Activated naive CD4-positive, alpha-beta T cell treated with anti-CD3 and anti-CD28 coated beads for 36 hours (primary cell): ENCODE measurements at regions not wholly inside any gene's neighbourhood (a gene's known extent, or its start where the extent isn't known, plus 50 kb on each side); places are given as distances from the start of the nearest gene placed in this dataset.
"Not testable (repeated sequence)": the region's sequence is repeated elsewhere in the genome, so short reads cannot be mapped to it uniquely, and the experiment has no call there.

ENCODE experiments used
- CTCF ChIA-PET: fragments of 350-600 bp; sonication (Branson Sonifier 250); formaldehyde crosslinking; loops from one replicate; lab custom pipeline; 2021; ENCODE audit warnings: antibody characterized with exemption; lab: Charles Lee
- DNase-seq: peaks from one replicate; pipeline ENCODE4 v3.0.0-alpha.2; 2020
- H3K27ac Mint-ChIP-seq: one replicate; pipeline ENCODE4 v1.8.0; 2021; ENCODE audit warnings: mild to moderate bottlenecking, mixed read lengths
- H3K27me3 Mint-ChIP-seq: one replicate; pipeline ENCODE4 v1.8.0; 2021; ENCODE audit warnings: low read depth, mixed read lengths
- H3K36me3 Mint-ChIP-seq: one replicate; pipeline ENCODE4 v1.8.0; 2021; ENCODE audit warnings: low read depth, mixed read lengths
- H3K4me1 Mint-ChIP-seq: one replicate; pipeline ENCODE4 v1.8.0; 2021; ENCODE audit warnings: low read depth, mixed read lengths
- H3K4me3 Mint-ChIP-seq: one replicate; pipeline ENCODE4 v1.8.0; 2021; ENCODE audit warnings: mild to moderate bottlenecking, moderate library complexity, mixed read lengths
- H3K9me3 Mint-ChIP-seq: one replicate; pipeline ENCODE4 v1.8.0; 2021; ENCODE audit warnings: mixed read lengths
- intact Hi-C: fragments of 100-400 bp; cut with micrococcal nuclease; formaldehyde crosslinking; loops from one replicate; pipeline ENCODE4 v1.15.1; 2023

DNA sequence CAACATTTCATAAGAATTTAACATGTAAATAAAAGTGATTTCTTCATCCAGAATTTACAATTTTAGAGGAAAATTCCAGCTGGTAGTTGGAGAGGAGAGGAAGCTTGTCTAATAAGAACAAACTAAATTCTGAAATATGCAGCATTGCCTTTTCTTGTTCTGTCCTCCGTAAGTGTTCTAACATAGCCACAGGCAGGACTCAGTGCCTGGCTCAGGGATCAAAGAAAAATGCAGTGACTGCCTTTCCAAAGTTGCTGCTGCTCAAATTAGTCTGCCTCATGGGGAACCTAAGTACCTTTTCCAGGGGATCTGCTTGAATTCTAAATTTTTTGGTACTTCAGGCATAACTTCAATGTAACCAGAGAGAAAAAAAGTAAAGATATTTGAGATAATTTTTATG is 713.0 kb upstream of the CADM2 start:
- H3K27me3 Mint-ChIP-seq: no peaks in the 10 kb centered on the region
- intact Hi-C loops: no loop called here
- CTCF ChIA-PET: interaction anchor here (0.6 kb wide), 1 partner anchor 361 kb away, joined by 3 read pairs; no protein-coding TSS in a partner anchor
- no peak for DNase-seq
- H3K4me1 Mint-ChIP-seq: no peaks in the 10 kb centered on the region
- H3K9me3 Mint-ChIP-seq: peaks cover 19% of the 10 kb centered on the region
- H3K27ac Mint-ChIP-seq: no peak overlapping the region
- H3K36me3 Mint-ChIP-seq: no peaks in the 10 kb centered on the region
- H3K4me3 Mint-ChIP-seq: no peak overlapping the region

DNA sequence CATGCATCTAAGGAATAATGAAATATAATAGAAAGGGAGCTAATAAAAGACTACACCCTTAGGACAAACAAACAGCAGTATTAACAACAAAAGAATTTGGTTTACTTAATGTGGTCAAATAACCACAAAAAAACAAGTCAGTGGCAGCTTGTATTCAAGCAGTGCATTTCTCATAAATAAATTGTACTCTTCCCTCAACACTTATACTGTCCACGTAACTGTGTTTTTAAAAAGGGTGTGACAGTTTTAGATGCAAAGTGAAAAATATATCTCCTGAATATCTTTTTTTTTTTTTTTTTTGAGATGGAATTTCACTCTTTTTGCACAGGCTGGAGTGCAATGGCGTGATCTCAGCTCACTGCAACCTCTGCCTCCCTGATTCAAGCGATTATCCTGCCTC is 698.2 kb upstream of the CADM2 start:
- Mint-ChIP-seq H3K36me3 (no peaks in the 10 kb centered on the region), H3K4me3 (no peak overlapping the region), H3K27ac (no peak overlapping the region), H3K27me3 (no peaks in the 10 kb centered on the region), H3K4me1 (no peaks in the 10 kb centered on the region), H3K9me3 (peaks cover 11% of the 10 kb centered on the region)
- CTCF ChIA-PET: no interaction called here
- DNase-seq: no peak
- intact Hi-C loops: no loop called here

DNA sequence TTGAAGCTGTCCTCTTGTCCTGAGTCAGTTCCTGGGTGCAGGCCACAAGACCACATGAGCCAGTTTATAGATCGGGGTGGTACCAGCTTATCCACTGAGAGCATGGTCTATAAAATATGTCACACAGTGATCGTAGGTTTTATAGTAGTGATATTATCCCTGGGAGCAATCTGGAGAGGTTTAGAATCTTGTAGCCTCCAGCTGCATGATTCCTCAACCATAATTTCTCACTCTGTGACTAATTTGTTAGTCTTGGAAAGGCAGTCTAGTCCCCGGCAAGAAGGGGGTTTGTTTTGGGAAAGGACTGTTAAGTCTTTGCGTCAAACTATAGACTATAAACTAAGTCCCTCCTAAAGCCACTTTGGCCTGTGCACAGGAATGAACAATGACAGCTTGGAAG is 693.0 kb upstream of the CADM2 start:
- DNase-seq: no peak
- CTCF ChIA-PET: no interaction called here
- no peaks in the 10 kb centered on the region for H3K27me3 Mint-ChIP-seq
- H3K4me3 Mint-ChIP-seq: no peak overlapping the region
- no peaks in the 10 kb centered on the region for H3K4me1 Mint-ChIP-seq
- H3K27ac Mint-ChIP-seq: no peak overlapping the region
- intact Hi-C loops: no loop called here
- no peaks in the 10 kb centered on the region for H3K36me3 Mint-ChIP-seq
- peaks cover 15% of the 10 kb centered on the region for H3K9me3 Mint-ChIP-seq

DNA sequence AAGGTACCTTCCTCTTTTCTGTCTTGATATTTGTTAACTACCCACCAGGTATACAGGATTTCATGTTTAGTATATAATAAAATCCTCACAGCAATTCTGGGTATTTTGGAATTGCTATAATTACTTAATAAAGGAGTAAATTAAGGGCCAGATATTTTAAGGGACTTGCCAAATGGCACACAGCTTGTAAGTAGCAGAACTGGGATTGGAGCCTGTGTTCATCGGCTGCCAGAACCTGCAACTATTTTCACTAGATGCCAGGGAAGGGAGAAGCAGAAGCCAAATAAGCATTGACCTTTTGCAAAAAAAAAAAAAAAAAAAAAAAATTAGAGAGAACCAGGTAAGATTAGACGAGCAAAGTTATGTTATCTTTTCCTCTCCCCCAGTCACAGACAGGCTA is 683.3 kb upstream of the CADM2 start:
- Mint-ChIP-seq H3K4me3 (no peak overlapping the region), H3K4me1 (no peaks in the 10 kb centered on the region), H3K27me3 (no peaks in the 10 kb centered on the region), H3K9me3 (peaks cover 2% of the 10 kb centered on the region), H3K27ac (no peak overlapping the region), H3K36me3 (no peaks in the 10 kb centered on the region)
- CTCF ChIA-PET: interaction anchor here (0.6 kb wide), 1 partner anchor 34 kb away, joined by 5 read pairs; no protein-coding TSS in a partner anchor
- no peak for DNase-seq
- intact Hi-C loops: no loop called here

DNA sequence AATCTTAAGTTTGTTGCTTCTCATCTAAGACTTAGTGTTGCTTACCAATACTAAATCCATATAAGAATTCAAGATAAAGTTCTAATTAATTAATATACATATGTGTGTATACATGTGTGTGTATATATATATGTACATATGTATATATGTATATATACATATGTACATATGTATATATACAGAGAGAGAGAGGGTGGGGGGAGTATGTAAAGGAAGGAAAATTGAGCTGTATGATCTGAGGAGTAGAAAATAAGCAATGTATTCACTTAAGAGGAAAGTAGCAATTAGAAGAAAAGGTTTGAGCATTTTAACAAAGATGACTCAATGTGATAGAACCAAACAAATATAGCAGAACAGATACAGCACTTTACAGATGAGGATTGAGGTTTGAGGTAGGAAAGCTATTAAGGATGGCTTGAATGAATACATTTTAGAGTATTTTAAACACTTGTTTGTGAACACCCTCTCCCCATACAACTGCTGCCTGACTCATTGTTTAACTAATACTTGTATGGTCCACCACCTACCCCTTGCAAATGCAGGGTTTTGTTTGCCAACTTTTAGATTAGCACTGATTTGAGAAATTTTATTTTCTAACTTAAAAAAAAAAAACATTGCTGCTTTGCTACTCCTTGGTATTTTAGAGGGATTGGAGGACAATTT is 681.1 kb upstream of the CADM2 start:
- intact Hi-C loops: no loop called here
- Mint-ChIP-seq H3K4me1 (no peaks in the 10 kb centered on the region), H3K36me3 (no peaks in the 10 kb centered on the region), H3K9me3 (peaks cover 2% of the 10 kb centered on the region), H3K27ac (no peak overlapping the region), H3K27me3 (no peaks in the 10 kb centered on the region), H3K4me3 (no peak overlapping the region)
- DNase-seq: no peak
- CTCF ChIA-PET: no interaction called here

DNA sequence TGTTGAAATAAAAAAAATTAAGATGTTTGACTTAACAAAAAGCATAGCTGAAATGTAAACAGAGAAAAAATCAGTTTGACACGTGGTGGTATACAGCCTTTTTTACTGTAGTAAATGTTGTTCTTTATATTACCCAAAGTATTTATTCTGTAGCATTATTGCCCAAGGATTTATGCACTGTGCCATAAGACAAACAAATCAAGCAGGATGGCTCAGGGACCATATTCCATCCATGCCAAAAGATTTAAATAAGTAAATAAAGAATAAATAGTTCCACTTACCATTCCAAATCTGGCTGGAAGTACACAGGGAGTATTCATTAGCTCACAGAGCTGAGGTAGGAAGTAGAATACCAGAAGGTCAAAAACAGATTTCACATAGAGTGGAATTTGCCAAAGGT is 666.7 kb upstream of the CADM2 start:
- Mint-ChIP-seq H3K9me3 (peaks cover 7% of the 10 kb centered on the region), H3K27ac (no peak overlapping the region), H3K36me3 (no peaks in the 10 kb centered on the region), H3K4me3 (no peak overlapping the region), H3K4me1 (no peaks in the 10 kb centered on the region), H3K27me3 (no peaks in the 10 kb centered on the region)
- intact Hi-C loops: no loop called here
- CTCF ChIA-PET: no interaction called here
- no peak for DNase-seq

DNA sequence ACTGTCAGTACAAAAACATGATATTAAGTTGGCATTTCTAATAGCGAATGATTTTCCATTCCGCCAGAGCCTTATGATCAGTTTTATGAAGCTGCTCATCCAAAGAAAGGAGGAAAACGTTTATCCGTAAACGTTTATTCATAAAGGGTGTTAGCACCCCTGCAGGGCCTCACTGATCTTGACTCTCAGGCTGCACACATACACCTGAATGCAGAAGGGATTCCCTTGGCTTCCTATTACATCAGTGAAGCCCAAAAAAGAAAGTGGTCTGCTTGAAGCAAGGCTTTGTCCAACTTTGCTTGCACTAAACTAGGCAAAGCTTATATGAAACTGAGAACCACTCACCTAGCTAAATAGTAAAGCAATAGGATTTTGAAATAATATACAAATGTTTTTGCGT is 659.5 kb upstream of the CADM2 start:
- H3K27me3 Mint-ChIP-seq: no peaks in the 10 kb centered on the region

DNA sequence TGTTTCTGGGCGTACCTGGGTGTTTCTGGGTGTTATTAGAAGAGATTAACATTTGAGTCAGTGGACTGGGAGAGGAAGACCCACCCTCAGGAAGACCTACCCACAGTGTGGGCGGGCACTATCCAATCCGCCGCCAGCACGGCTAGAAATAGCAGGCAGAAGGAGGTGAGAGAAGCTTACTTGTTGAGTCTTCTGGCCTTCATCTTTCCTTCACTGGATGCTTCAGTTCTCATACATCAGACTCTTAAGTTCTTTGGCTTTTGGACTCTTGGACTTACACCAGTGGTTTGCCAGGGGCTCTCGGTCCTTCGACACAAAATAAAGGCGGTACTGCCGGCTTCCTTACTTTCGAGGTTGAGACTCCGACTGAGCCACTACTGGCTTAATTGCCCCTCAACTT is 654.6 kb upstream of the CADM2 start:
- Mint-ChIP-seq H3K36me3 (no peaks in the 10 kb centered on the region), H3K27me3 (no peaks in the 10 kb centered on the region), H3K4me1 (no peaks in the 10 kb centered on the region), H3K9me3 (peaks cover 9% of the 10 kb centered on the region), H3K4me3 (no peak overlapping the region), H3K27ac (no peak overlapping the region)
- CTCF ChIA-PET: no interaction called here
- DNase-seq: no peak
- intact Hi-C loops: no loop called here

More for the DNA sequence above, 659.5 kb upstream of the CADM2 start:
- Mint-ChIP-seq H3K9me3 (peaks cover 3% of the 10 kb centered on the region), H3K36me3 (no peaks in the 10 kb centered on the region), H3K4me1 (no peaks in the 10 kb centered on the region), H3K4me3 (no peak overlapping the region), H3K27ac (no peak overlapping the region)
- CTCF ChIA-PET: no interaction called here
- no peak for DNase-seq
- intact Hi-C loops: no loop called here

DNA sequence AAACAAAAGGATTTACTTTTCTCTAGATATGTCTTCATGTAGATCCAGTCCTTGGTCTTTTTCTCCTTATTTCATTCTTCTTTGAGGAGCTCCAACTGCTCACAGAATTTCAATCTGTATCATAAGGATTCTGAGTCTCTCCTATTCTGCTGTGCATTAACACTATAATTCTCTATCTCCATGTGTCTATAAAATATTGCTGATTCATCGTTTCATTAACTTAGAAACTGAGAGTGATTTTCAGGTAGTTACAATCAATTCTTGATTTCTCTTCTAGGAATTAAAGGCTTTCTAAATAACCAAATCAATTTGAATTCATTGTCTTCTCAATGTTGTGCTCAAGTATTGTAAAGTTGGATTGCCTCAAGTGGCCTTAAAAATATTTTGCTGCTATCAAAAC is 651.5 kb upstream of the CADM2 start:
- DNase-seq: no peak
- intact Hi-C loops: no loop called here
- Mint-ChIP-seq H3K9me3 (peaks cover 11% of the 10 kb centered on the region), H3K36me3 (no peaks in the 10 kb centered on the region), H3K27ac (no peak overlapping the region), H3K4me3 (no peak overlapping the region), H3K4me1 (no peaks in the 10 kb centered on the region), H3K27me3 (no peaks in the 10 kb centered on the region)
- CTCF ChIA-PET: no interaction called here

DNA sequence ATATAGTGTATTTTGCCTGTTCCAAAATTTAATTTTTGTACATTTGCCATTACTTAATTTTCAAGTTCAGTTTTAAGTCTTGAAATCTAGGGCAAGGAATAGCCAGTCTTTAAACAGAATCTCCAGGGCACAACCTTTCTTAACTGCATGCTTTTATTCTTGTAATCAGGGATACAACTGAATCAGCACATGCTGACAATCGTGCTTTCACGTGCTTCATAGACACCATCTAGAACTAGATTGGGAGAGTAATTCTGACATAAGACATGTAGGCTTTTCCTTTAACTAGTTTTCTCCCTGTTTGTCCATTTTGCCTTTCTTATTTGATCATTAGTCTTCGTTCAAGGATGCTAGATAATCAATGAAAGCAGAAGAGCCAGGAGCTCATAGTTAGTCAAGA is 650.4 kb upstream of the CADM2 start:
- no peak overlapping the region for H3K27ac Mint-ChIP-seq
- no peak overlapping the region for H3K4me3 Mint-ChIP-seq
- CTCF ChIA-PET: no interaction called here
- H3K9me3 Mint-ChIP-seq: peaks cover 11% of the 10 kb centered on the region
- H3K27me3 Mint-ChIP-seq: no peaks in the 10 kb centered on the region
- no peak for DNase-seq
- intact Hi-C loops: no loop called here
- no peaks in the 10 kb centered on the region for H3K4me1 Mint-ChIP-seq
- no peaks in the 10 kb centered on the region for H3K36me3 Mint-ChIP-seq

DNA sequence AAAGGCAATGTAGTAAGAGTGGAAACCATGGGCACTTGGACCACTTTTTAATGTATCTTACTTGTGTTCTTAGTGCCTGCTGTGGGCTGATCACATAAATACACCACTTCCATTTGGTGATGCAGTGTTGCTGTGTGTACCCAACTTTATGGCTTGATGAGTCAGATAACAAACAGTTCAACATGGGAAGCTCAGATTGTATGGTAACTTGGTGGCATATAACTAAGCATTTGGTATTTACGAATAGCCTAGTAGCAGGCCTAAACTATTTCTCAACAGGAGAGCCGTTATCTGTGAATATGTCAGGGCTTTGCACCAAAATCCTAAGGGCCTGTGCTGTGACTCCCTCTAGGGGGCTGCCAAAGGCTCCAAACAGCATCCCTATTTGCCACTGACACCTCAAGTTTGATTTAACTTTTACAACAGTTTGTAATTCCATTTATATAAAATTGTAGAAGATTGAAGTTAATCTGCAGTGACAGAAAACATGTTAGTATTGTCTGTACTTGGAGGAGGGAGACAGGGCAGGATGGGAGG is 640.4 kb upstream of the CADM2 start:
- H3K27ac Mint-ChIP-seq: no peak overlapping the region
- peaks cover 6% of the 10 kb centered on the region for H3K9me3 Mint-ChIP-seq
- no peak overlapping the region for H3K4me3 Mint-ChIP-seq
- no peaks in the 10 kb centered on the region for H3K36me3 Mint-ChIP-seq
- H3K27me3 Mint-ChIP-seq: no peaks in the 10 kb centered on the region
- CTCF ChIA-PET: no interaction called here
- intact Hi-C loops: no loop called here
- H3K4me1 Mint-ChIP-seq: no peaks in the 10 kb centered on the region
- no peak for DNase-seq

DNA sequence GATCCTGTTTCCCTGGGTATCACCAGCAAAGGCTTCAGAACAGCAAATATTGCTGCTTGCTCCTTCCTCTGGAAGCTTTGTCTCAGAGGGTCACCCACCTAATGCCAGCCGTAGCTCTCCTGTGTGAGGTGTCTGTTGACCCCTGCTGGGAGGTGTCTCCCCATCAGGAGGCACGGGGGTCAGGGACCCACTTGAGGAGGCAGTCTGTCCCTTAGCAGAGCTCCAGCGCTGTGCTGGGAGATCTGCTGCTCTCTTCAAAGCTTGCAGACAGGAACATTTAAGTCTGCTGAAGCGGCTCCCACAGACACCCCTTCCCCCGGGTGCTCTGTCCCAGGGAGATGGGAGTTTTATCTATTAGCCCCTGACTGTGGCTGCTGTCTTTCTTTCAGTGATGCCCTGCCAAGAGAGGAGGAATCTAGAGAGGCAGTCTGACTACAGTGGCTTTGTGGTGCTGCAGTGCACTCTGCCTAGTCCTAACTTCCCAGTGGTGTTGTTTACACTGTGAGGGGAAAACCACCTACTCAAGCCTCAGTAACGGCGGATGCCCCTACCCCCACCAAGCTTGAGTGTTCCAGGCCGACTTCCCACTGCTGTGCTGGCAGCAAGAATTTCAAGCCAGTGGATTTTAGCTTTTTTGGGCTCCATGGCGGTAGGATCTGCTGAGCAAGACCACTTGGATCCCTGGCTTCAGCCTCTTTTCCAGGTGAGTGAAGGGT is 593.1 kb upstream of the CADM2 start:
- CTCF ChIA-PET, H3K4me3 Mint-ChIP-seq, H3K27me3 Mint-ChIP-seq, DNase-seq, intact Hi-C loops, H3K36me3 Mint-ChIP-seq, H3K27ac Mint-ChIP-seq, H3K4me1 Mint-ChIP-seq: not testable (repeated sequence)
- H3K9me3 Mint-ChIP-seq: peaks cover 27% of the 10 kb centered on the region
